B cell (primary cell): ENCODE measurements at regions not wholly inside any gene's neighbourhood (a gene's known extent, or its start where the extent isn't known, plus 50 kb on each side); places are given as distances from the start of the nearest gene placed in this dataset.

Experiments
- EZH2 ChIP-seq: IDR thresholded peaks from 2 replicates; pipeline ENCODE4 v1.6.1; 2012; ENCODE audit warnings: borderline replicate concordance, low read depth, mild to moderate bottlenecking, moderate library complexity, low read length; ENCODE audit not compliant: insufficient read depth, poor library complexity, severe bottlenecking
- TF ChIP-seq, protein P1 (sequence below): fragments of 200-600 bp; IDR thresholded peaks from one replicate; pipeline ENCODE4 v1.8.0; 2022; ENCODE audit warnings: antibody characterized with exemption, mild to moderate bottlenecking

GRCh38 chr1:94355485-94355980 lies 62.7 kb upstream of the ABCD3 start:
- TF ChIP-seq, protein P1, sequence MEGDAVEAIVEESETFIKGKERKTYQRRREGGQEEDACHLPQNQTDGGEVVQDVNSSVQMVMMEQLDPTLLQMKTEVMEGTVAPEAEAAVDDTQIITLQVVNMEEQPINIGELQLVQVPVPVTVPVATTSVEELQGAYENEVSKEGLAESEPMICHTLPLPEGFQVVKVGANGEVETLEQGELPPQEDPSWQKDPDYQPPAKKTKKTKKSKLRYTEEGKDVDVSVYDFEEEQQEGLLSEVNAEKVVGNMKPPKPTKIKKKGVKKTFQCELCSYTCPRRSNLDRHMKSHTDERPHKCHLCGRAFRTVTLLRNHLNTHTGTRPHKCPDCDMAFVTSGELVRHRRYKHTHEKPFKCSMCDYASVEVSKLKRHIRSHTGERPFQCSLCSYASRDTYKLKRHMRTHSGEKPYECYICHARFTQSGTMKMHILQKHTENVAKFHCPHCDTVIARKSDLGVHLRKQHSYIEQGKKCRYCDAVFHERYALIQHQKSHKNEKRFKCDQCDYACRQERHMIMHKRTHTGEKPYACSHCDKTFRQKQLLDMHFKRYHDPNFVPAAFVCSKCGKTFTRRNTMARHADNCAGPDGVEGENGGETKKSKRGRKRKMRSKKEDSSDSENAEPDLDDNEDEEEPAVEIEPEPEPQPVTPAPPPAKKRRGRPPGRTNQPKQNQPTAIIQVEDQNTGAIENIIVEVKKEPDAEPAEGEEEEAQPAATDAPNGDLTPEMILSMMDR = no peak
- no peak for TF ChIP-seq EZH2
